ENCODE measurements at regions not wholly inside any gene's neighbourhood (a gene's known extent, or its start where the extent isn't known, plus 50 kb on each side); places are given as distances from the start of the nearest gene placed in this dataset.
"Not testable (repeated sequence)": the region's sequence is repeated elsewhere in the genome, so short reads cannot be mapped to it uniquely, and the experiment has no call there.

DNA sequence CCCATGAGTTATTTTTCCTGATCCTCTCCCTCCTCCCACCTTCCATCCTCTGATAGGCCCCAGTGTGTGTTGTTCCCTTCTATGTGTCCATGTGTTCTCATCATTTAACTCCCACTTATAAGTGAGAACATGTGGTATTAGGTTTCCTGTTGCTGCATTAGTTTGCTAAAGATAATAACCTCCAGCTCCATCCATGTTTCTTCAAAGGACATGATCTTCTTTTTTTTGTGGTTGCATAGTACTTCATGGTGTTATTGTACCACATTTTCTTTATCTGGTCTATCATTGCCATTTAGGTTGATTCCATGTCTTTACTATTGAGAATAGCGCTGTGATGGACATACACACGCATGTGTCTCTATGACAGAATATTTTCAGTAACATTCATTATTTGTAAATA is 128.8 kb downstream of the ENC1 start:
- H3K4me3 ChIP-seq (ENCODE audit: low read depth in 1 of 3, low read length in 3 of 3); H3K9me3 ChIP-seq (ENCODE audit: control insufficient read depth in 2 of 2, insufficient read depth in 1 of 2, low read depth in 1 of 2, low read length in 1 of 2); FAIRE-seq; H3K27me3 ChIP-seq (ENCODE audit: control insufficient read depth in 3 of 3, insufficient read depth in 3 of 3, low read length in 3 of 3); H3K4me1 ChIP-seq (ENCODE audit: control insufficient read depth in 3 of 3, insufficient read depth in 2 of 3, low read depth in 1 of 3, low read length in 2 of 3); DNase-seq; H3K36me3 ChIP-seq (ENCODE audit: control insufficient read depth in 3 of 3, insufficient read depth in 2 of 3, low read depth in 1 of 3, low read length in 3 of 3); H3K27ac ChIP-seq (ENCODE audit: low read depth in 1 of 3, low read length in 2 of 3): not testable (repeated sequence)
- 75 to 96% (median 93%) methylated on average over 2 of the region's 2 CpGs for WGBS, 3 donors

- Histone ChIP-seq H3K4me3 (ENCODE audit: low read depth in 1 of 3, low read length in 3 of 3) (no peak overlapping the region), H3K4me1 (ENCODE audit: control insufficient read depth in 3 of 3, insufficient read depth in 2 of 3, low read depth in 1 of 3, low read length in 2 of 3) (no peaks in the 10 kb centered on the region), H3K36me3 (ENCODE audit: control insufficient read depth in 3 of 3, insufficient read depth in 2 of 3, low read depth in 1 of 3, low read length in 3 of 3) (no peaks in the 10 kb centered on the region), H3K27me3 (ENCODE audit: control insufficient read depth in 3 of 3, insufficient read depth in 3 of 3, low read length in 3 of 3) (no peaks in the 10 kb centered on the region), H3K9me3 (ENCODE audit: control insufficient read depth in 2 of 2, insufficient read depth in 1 of 2, low read depth in 1 of 2, low read length in 1 of 2) (peaks cover 0 to 4% of the 10 kb centered on the region in 2 donors), H3K27ac (ENCODE audit: low read depth in 1 of 3, low read length in 2 of 3) (no peak overlapping the region)
- DNase-seq (no peak), FAIRE-seq (no peak)
- WGBS, 3 donors: 92 to 96% (median 96%) methylated on average over 1 of the region's 1 CpG
These were observed 130.0 kb downstream of the ENC1 start for GRCh38 chr5:74510476-74511075.

DNA sequence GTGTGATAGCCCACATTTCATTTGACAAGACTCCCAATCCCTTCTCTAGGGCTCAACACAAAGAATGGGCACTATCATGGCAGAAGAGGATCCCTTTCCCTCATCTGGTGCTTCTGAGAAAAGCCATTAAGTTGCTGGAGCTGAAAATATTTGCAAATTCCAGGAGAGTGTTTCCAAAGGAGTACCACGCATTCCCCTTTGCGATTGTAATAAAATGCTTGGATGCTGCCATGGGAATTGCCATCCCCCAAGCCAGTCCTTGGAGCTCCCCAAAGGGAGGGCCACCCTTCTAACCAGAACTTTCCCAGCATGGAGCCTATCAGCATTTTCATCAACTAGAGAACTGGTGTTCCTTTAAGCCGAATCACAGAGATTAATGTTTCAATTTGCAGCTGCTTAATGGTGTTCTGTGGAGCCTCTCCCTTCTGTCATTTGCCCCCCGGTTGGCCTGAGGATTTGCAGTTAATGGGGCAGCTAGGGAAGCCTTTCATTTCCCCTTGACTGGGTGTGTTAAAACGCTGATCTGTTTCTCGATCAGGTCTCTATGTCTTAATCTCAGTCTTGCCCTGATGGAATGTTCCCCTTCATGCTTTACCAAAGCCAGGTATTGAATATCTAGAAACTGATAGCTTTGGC is 133.0 kb downstream of the ENC1 start:
- H3K4me3 ChIP-seq (ENCODE audit: low read depth in 1 of 3, low read length in 3 of 3): no peak overlapping the region
- no peaks in the 10 kb centered on the region for H3K36me3 ChIP-seq (ENCODE audit: control insufficient read depth in 3 of 3, insufficient read depth in 2 of 3, low read depth in 1 of 3, low read length in 3 of 3)
- peaks cover 0 to 5% (median 0%) of the 10 kb centered on the region in 3 donors for H3K4me1 ChIP-seq (ENCODE audit: control insufficient read depth in 3 of 3, insufficient read depth in 2 of 3, low read depth in 1 of 3, low read length in 2 of 3)
- no peak for FAIRE-seq
- H3K27me3 ChIP-seq (ENCODE audit: control insufficient read depth in 3 of 3, insufficient read depth in 3 of 3, low read length in 3 of 3): no peaks in the 10 kb centered on the region
- WGBS, 3 donors: 85 to 91% (median 87%) methylated on average over 6 of the region's 6 CpGs
- peaks cover 0 to 4% of the 10 kb centered on the region in 2 donors for H3K9me3 ChIP-seq (ENCODE audit: control insufficient read depth in 2 of 2, insufficient read depth in 1 of 2, low read depth in 1 of 2, low read length in 1 of 2)
- H3K27ac ChIP-seq (ENCODE audit: low read depth in 1 of 3, low read length in 2 of 3): no peak overlapping the region
- DNase-seq: no peak

GRCh38 chr5:74506119-74506518 is 134.4 kb downstream of the ENC1 start:
- Histone ChIP-seq H3K36me3 (ENCODE audit: control insufficient read depth in 3 of 3, insufficient read depth in 2 of 3, low read depth in 1 of 3, low read length in 3 of 3) (no peaks in the 10 kb centered on the region), H3K9me3 (ENCODE audit: control insufficient read depth in 2 of 2, insufficient read depth in 1 of 2, low read depth in 1 of 2, low read length in 1 of 2) (peaks cover 0 to 4% of the 10 kb centered on the region in 2 donors), H3K4me3 (ENCODE audit: low read depth in 1 of 3, low read length in 3 of 3) (no peak overlapping the region), H3K27ac (ENCODE audit: low read depth in 1 of 3, low read length in 2 of 3) (no peak overlapping the region), H3K27me3 (ENCODE audit: control insufficient read depth in 3 of 3, insufficient read depth in 3 of 3, low read length in 3 of 3) (no peaks in the 10 kb centered on the region), H3K4me1 (ENCODE audit: control insufficient read depth in 3 of 3, insufficient read depth in 2 of 3, low read depth in 1 of 3, low read length in 2 of 3) (peaks cover 0 to 17% (median 6%) of the 10 kb centered on the region in 3 donors)
- DNase-seq: no peak
- no peak for FAIRE-seq
- WGBS, 3 donors: 86 to 93% (median 91%) methylated on average over 8 of the region's 8 CpGs

- DNase-seq (no peak), FAIRE-seq (no peak)
- Histone ChIP-seq H3K9me3 (ENCODE audit: control insufficient read depth in 2 of 2, insufficient read depth in 1 of 2, low read depth in 1 of 2, low read length in 1 of 2) (peaks cover 0 to 4% of the 10 kb centered on the region in 2 donors), H3K27ac (ENCODE audit: low read depth in 1 of 3, low read length in 2 of 3) (no peak overlapping the region), H3K27me3 (ENCODE audit: control insufficient read depth in 3 of 3, insufficient read depth in 3 of 3, low read length in 3 of 3) (no peaks in the 10 kb centered on the region), H3K36me3 (ENCODE audit: control insufficient read depth in 3 of 3, insufficient read depth in 2 of 3, low read depth in 1 of 3, low read length in 3 of 3) (no peaks in the 10 kb centered on the region), H3K4me1 (ENCODE audit: control insufficient read depth in 3 of 3, insufficient read depth in 2 of 3, low read depth in 1 of 3, low read length in 2 of 3) (peaks cover 4 to 32% (median 12%) of the 10 kb centered on the region in 3 donors), H3K4me3 (ENCODE audit: low read depth in 1 of 3, low read length in 3 of 3) (no peak overlapping the region)
- 78 to 93% (median 87%) methylated on average over 3 of the region's 3 CpGs for WGBS, 3 donors
These were observed 136.1 kb downstream of the ENC1 start for GRCh38 chr5:74504463-74504862.

GRCh38 chr5:74502479-74502950 is 138.0 kb downstream of the ENC1 start:
- FAIRE-seq (no peak), DNase-seq (peak; percentile 53 to 65)
- Histone ChIP-seq H3K4me3 (ENCODE audit: low read depth in 1 of 3, low read length in 3 of 3) (no peak overlapping the region), H3K4me1 (ENCODE audit: control insufficient read depth in 3 of 3, insufficient read depth in 2 of 3, low read depth in 1 of 3, low read length in 2 of 3) (peaks cover 4 to 32% (median 12%) of the 10 kb centered on the region in 3 donors), H3K9me3 (ENCODE audit: control insufficient read depth in 2 of 2, insufficient read depth in 1 of 2, low read depth in 1 of 2, low read length in 1 of 2) (no peaks in the 10 kb centered on the region), H3K27ac (ENCODE audit: low read depth in 1 of 3, low read length in 2 of 3) (peak overlapping the region in 1 of 3 donors; percentile 43), H3K27me3 (ENCODE audit: control insufficient read depth in 3 of 3, insufficient read depth in 3 of 3, low read length in 3 of 3) (no peaks in the 10 kb centered on the region), H3K36me3 (ENCODE audit: control insufficient read depth in 3 of 3, insufficient read depth in 2 of 3, low read depth in 1 of 3, low read length in 3 of 3) (no peaks in the 10 kb centered on the region)
- WGBS, 3 donors: 9 to 43% (median 22%) methylated on average over 3 of the region's 3 CpGs

- WGBS, 3 donors: 33 to 57% (median 42%) methylated on average over 5 of the region's 5 CpGs
- H3K4me3 ChIP-seq (ENCODE audit: low read depth in 1 of 3, low read length in 3 of 3): no peak overlapping the region
- H3K36me3 ChIP-seq (ENCODE audit: control insufficient read depth in 3 of 3, insufficient read depth in 2 of 3, low read depth in 1 of 3, low read length in 3 of 3): no peaks in the 10 kb centered on the region
- FAIRE-seq (no peak), DNase-seq (no peak)
- H3K4me1 ChIP-seq (ENCODE audit: control insufficient read depth in 3 of 3, insufficient read depth in 2 of 3, low read depth in 1 of 3, low read length in 2 of 3): peaks cover 4 to 32% (median 12%) of the 10 kb centered on the region in 3 donors
- no peaks in the 10 kb centered on the region for H3K9me3 ChIP-seq (ENCODE audit: control insufficient read depth in 2 of 2, insufficient read depth in 1 of 2, low read depth in 1 of 2, low read length in 1 of 2)
- peak overlapping the region in 2 of 3 donors; percentile 15 to 43 for H3K27ac ChIP-seq (ENCODE audit: low read depth in 1 of 3, low read length in 2 of 3)
- H3K27me3 ChIP-seq (ENCODE audit: control insufficient read depth in 3 of 3, insufficient read depth in 3 of 3, low read length in 3 of 3): no peaks in the 10 kb centered on the region
These were observed 138.7 kb downstream of the ENC1 start for GRCh38 chr5:74501674-74502478.

- no peak for FAIRE-seq
- 9 to 43% (median 30%) methylated on average over 9 of the region's 9 CpGs for WGBS, 3 donors
- H3K4me1 ChIP-seq (ENCODE audit: control insufficient read depth in 3 of 3, insufficient read depth in 2 of 3, low read depth in 1 of 3, low read length in 2 of 3): peaks cover 4 to 32% (median 12%) of the 10 kb centered on the region in 3 donors
- H3K27me3 ChIP-seq (ENCODE audit: control insufficient read depth in 3 of 3, insufficient read depth in 3 of 3, low read length in 3 of 3): no peaks in the 10 kb centered on the region
- H3K36me3 ChIP-seq (ENCODE audit: control insufficient read depth in 3 of 3, insufficient read depth in 2 of 3, low read depth in 1 of 3, low read length in 3 of 3): no peaks in the 10 kb centered on the region
- H3K27ac ChIP-seq (ENCODE audit: low read depth in 1 of 3, low read length in 2 of 3): peak overlapping the region in 1 of 3 donors; percentile 43
- no peaks in the 10 kb centered on the region for H3K9me3 ChIP-seq (ENCODE audit: control insufficient read depth in 2 of 2, insufficient read depth in 1 of 2, low read depth in 1 of 2, low read length in 1 of 2)
- DNase-seq: peak in 1 of 2 donors; percentile 50
- no peak overlapping the region for H3K4me3 ChIP-seq (ENCODE audit: low read depth in 1 of 3, low read length in 3 of 3)
These were observed 140.2 kb downstream of the ENC1 start for GRCh38 chr5:74500110-74500917.

Data from small intestine (tissue), 7 donors.